ENCODE measurements at regions not wholly inside any gene's neighbourhood (a gene's known extent, or its start where the extent isn't known, plus 50 kb on each side); places are given as distances from the start of the nearest gene placed in this dataset.
"Not testable (repeated sequence)": the region's sequence is repeated elsewhere in the genome, so short reads cannot be mapped to it uniquely, and the experiment has no call there.

- CTCF ChIA-PET, result no interaction called here
- POLR2A ChIA-PET, result no interaction called here
Measured at GRCh38 chr2:39845460-39846146, 66.5 kb upstream of the THUMPD2 start.

- ChIA-PET CTCF (no interaction called here), POLR2A (no interaction called here)
Measured at GRCh38 chr2:39839261-39839848, 60.3 kb upstream of the THUMPD2 start.

GRCh38 chr2:39838589-39838988 is 59.5 kb upstream of the THUMPD2 start:
- POLR2A ChIA-PET, result no interaction called here
- CTCF ChIA-PET, result no interaction called here

- CTCF ChIA-PET, result interaction anchor here (0.8 kb wide), 1 partner anchor 9 kb away, joined by 4 read pairs; no protein-coding TSS in a partner anchor
- POLR2A ChIA-PET, result no interaction called here
Measured at GRCh38 chr2:39837856-39838453, 58.9 kb upstream of the THUMPD2 start.

- ChIA-PET POLR2A (interaction anchor here (0.6 kb wide), 1 partner anchor 631 kb away, joined by 3 read pairs; no protein-coding TSS in a partner anchor), CTCF (interaction anchor here (1.2 kb wide), 1 partner anchor 15 kb away, joined by 3 read pairs; no protein-coding TSS in a partner anchor)
Measured at GRCh38 chr2:39836638-39837037, 57.6 kb upstream of the THUMPD2 start.

- POLR2A ChIA-PET, result no interaction called here
- CTCF ChIA-PET, result no interaction called here
Measured at GRCh38 chr2:39834426-39834825, 55.4 kb upstream of the THUMPD2 start.

- CTCF ChIA-PET, POLR2A ChIA-PET: not testable (repeated sequence)
Measured at GRCh38 chr2:39830610-39831009, 51.6 kb upstream of the THUMPD2 start.
